Liver (tissue), 8 donors: ENCODE measurements at regions not wholly inside any gene's neighbourhood (a gene's known extent, or its start where the extent isn't known, plus 50 kb on each side); places are given as distances from the start of the nearest gene placed in this dataset.

Experiments
- DNase-seq: peaks from one replicate; pipeline ENCODE4 v3.0.0-alpha.2; 2017; ENCODE audit warnings: low spot score
- H3K27ac ChIP-seq, 2 donors: one replicate each; pipeline ENCODE4 v1.7.0; 2013; ENCODE audit warnings: inconsistent platforms in 2 of 2, low read length in 2 of 2, control low read depth in 1 of 2, low read depth in 1 of 2, mild to moderate bottlenecking in 1 of 2
- H3K27me3 ChIP-seq, 4 donors: one replicate each; pipeline versions ENCODE4 v1.6.1 to v1.7.0; 2013; ENCODE audit warnings: low read length in 3 of 4, inconsistent platforms in 1 of 4, mild to moderate bottlenecking in 1 of 4, moderate library complexity in 1 of 4; ENCODE audit not compliant: control insufficient read depth in 4 of 4, insufficient read depth in 4 of 4
- H3K36me3 ChIP-seq, 4 donors: one replicate each; pipeline versions ENCODE4 v1.6.1 to v1.7.0; 2013; ENCODE audit warnings: low read length in 3 of 4, mild to moderate bottlenecking in 3 of 4, low read depth in 1 of 4, moderate library complexity in 1 of 4; ENCODE audit not compliant: control insufficient read depth in 4 of 4, insufficient read depth in 3 of 4
- H3K4me1 ChIP-seq, 4 donors: one replicate each; pipeline versions ENCODE4 v1.6.1 to v1.7.0; 2013; ENCODE audit warnings: low read length in 3 of 4, mild to moderate bottlenecking in 3 of 4, moderate library complexity in 1 of 4; ENCODE audit not compliant: control insufficient read depth in 4 of 4, insufficient read depth in 4 of 4
- H3K4me3 ChIP-seq, 3 donors: one replicate each; pipeline versions ENCODE4 v1.6.1 to v1.7.0; 2013; ENCODE audit warnings: low read length in 3 of 3, control low read depth in 1 of 3, low read depth in 1 of 3, mild to moderate bottlenecking in 1 of 3
- H3K9ac ChIP-seq, 2 donors: one replicate each; pipeline ENCODE4 v1.7.0; 2013; ENCODE audit warnings: low read length in 2 of 2, mild to moderate bottlenecking in 2 of 2, moderate library complexity in 2 of 2, control low read depth in 1 of 2, low read depth in 1 of 2
- H3K9me3 ChIP-seq, 4 donors: one replicate each; pipeline versions ENCODE4 v1.6.1 to v1.7.0; 2013; ENCODE audit warnings: low read length in 3 of 4; ENCODE audit not compliant: control insufficient read depth in 4 of 4
- ATF3 ChIP-seq: IDR thresholded peaks from 2 replicates; pipeline ENCODE4 v1.6.1; 2016; ENCODE audit warnings: antibody characterized with exemption
- CTCF ChIP-seq: fragments of 150-350 bp; IDR thresholded peaks from 2 replicates; pipeline ENCODE4 v1.5.1; 2017; ENCODE audit warnings: improper control_type of control experiment, low read depth, low read length; ENCODE audit not compliant: missing input control
- EGR1 ChIP-seq, 2 donors: IDR thresholded peaks; 2 replicates each; pipeline ENCODE4 v1.6.1; 2016 to 2018; ENCODE audit warnings: antibody characterized with exemption in 2 of 2, low read depth in 2 of 2
- FOXA1 ChIP-seq: IDR thresholded peaks from 2 replicates; pipeline ENCODE4 v1.6.1; 2016; ENCODE audit warnings: antibody characterized with exemption
- FOXA2 ChIP-seq: IDR thresholded peaks from 2 replicates; pipeline ENCODE4 v1.6.1; 2016; ENCODE audit warnings: antibody characterized with exemption
- GABPA ChIP-seq, 2 donors: IDR thresholded peaks in 1 of 2; conservative IDR thresholded peaks in 1 of 2; 2 replicates each; pipeline ENCODE4 v1.6.1; 2016; ENCODE audit warnings: antibody characterized with exemption in 2 of 2, mild to moderate bottlenecking in 1 of 2, moderate library complexity in 1 of 2
- HNF4A ChIP-seq, 2 donors: conservative IDR thresholded peaks; 2 replicates each; pipeline ENCODE4 v1.6.1; 2016; ENCODE audit warnings: antibody characterized with exemption in 2 of 2, mild to moderate bottlenecking in 2 of 2
- HNF4G ChIP-seq: IDR thresholded peaks from 2 replicates; pipeline ENCODE4 v1.6.1; 2016; ENCODE audit warnings: antibody characterized with exemption
- MAX ChIP-seq: IDR thresholded peaks from 2 replicates; pipeline ENCODE4 v1.6.1; 2016; ENCODE audit warnings: antibody characterized with exemption
- NR2F2 ChIP-seq: IDR thresholded peaks from 2 replicates; pipeline ENCODE4 v1.6.1; 2016; ENCODE audit warnings: antibody characterized with exemption
- RAD21 ChIP-seq, 2 donors: IDR thresholded peaks; 2 replicates each; pipeline ENCODE4 v1.6.1; 2016; ENCODE audit warnings: antibody characterized with exemption in 2 of 2, mild to moderate bottlenecking in 2 of 2
- REST ChIP-seq: IDR thresholded peaks from 2 replicates; pipeline ENCODE4 v1.6.1; 2016; ENCODE audit warnings: antibody characterized with exemption, mild to moderate bottlenecking
- RXRA ChIP-seq, 2 donors: IDR thresholded peaks; 2 replicates each; pipeline ENCODE4 v1.6.1; 2017 to 2018; ENCODE audit warnings: antibody characterized with exemption in 2 of 2, mild to moderate bottlenecking in 1 of 2
- SP1 ChIP-seq: IDR thresholded peaks from 2 replicates; pipeline ENCODE4 v1.6.1; 2018; ENCODE audit warnings: antibody characterized with exemption, mild to moderate bottlenecking
- TAF1 ChIP-seq: conservative IDR thresholded peaks from 2 replicates; pipeline ENCODE4 v1.6.1; 2016; ENCODE audit warnings: antibody characterized with exemption, mild to moderate bottlenecking
- WGBS: extraction: QIAGEN DNeasy Blood & Tissue Kit; methylation state at CpG from one replicate; pipeline ENCODE4 v1.1.7; 2013; 5-methylcytosine and 5-hydroxymethylcytosine counted together
- donor health status: healthy.
- donor health status: healthy.
- donor health status: healthy.
- donor health status: healthy.
- donor health status: healthy.

GRCh38 chr11:44507896-44508445 is 57.5 kb upstream of the CD82 start:
- H3K27me3 ChIP-seq, result peaks cover 0 to 2% (median 0%) of the 10 kb centered on the region in 4 donors
- TF ChIP-seq SP1, result no peak
- TF ChIP-seq ATF3, result no peak
- TF ChIP-seq MAX, result no peak
- no peak for TF ChIP-seq HNF4A (conservative IDR thresholded peaks at IDR 0.05)
- DNase-seq, result no peak
- H3K4me1 ChIP-seq, result no peaks in the 10 kb centered on the region
- H3K9me3 ChIP-seq, result peaks cover 0 to 4% (median 3%) of the 10 kb centered on the region in 4 donors
- no peak overlapping the region for H3K27ac ChIP-seq
- H3K9ac ChIP-seq, result no peak overlapping the region
- H3K36me3 ChIP-seq, result no peaks in the 10 kb centered on the region
- H3K4me3 ChIP-seq, result no peak overlapping the region
- 94% methylated on average over 3 of the region's 3 CpGs for WGBS

GRCh38 chr11:44509296-44509695 is 56.2 kb upstream of the CD82 start:
- WGBS, result 62% methylated on average over 5 of the region's 5 CpGs
- Histone ChIP-seq H3K9me3 (peaks cover 0 to 4% (median 3%) of the 10 kb centered on the region in 4 donors), H3K27me3 (peaks cover 0 to 2% (median 0%) of the 10 kb centered on the region in 4 donors), H3K36me3 (no peaks in the 10 kb centered on the region), H3K4me3 (no peak overlapping the region), H3K27ac (no peak overlapping the region), H3K9ac (no peak overlapping the region), H3K4me1 (no peaks in the 10 kb centered on the region)
- TF ChIP-seq RAD21 (IDR thresholded peaks at IDR 0.05) (no peak), GABPA (IDR thresholded peaks at IDR 0.05 in 1 of 2, conservative IDR thresholded peaks at IDR 0.05 in 1 of 2) (no peak), MAX (no peak), SP1 (no peak), FOXA1 (no peak), RXRA (IDR thresholded peaks at IDR 0.05) (no peak), REST (no peak), TAF1 (no peak), HNF4G (no peak), NR2F2 (no peak)
- DNase-seq, result no peak

- Histone ChIP-seq H3K4me3 (no peak overlapping the region), H3K27me3 (peaks cover 0 to 2% (median 0%) of the 10 kb centered on the region in 4 donors), H3K9ac (no peak overlapping the region), H3K4me1 (no peaks in the 10 kb centered on the region), H3K36me3 (no peaks in the 10 kb centered on the region), H3K27ac (no peak overlapping the region), H3K9me3 (peaks cover 0 to 4% (median 1%) of the 10 kb centered on the region in 4 donors)
- 80% methylated on average over 11 of the region's 11 CpGs for WGBS
- no peak for DNase-seq
- TF ChIP-seq HNF4G, result no peak
- TF ChIP-seq ATF3, result no peak
- no peak for TF ChIP-seq EGR1 (IDR thresholded peaks at IDR 0.05; ENCODE audit: low read depth in 2 of 2)
- no peak for TF ChIP-seq CTCF
- no peak for TF ChIP-seq FOXA2
- no peak for TF ChIP-seq RXRA (IDR thresholded peaks at IDR 0.05)
- no peak for TF ChIP-seq GABPA (IDR thresholded peaks at IDR 0.05 in 1 of 2, conservative IDR thresholded peaks at IDR 0.05 in 1 of 2)
- TF ChIP-seq MAX, result no peak
- no peak for TF ChIP-seq REST
Measured at GRCh38 chr11:44510372-44510771, 55.1 kb upstream of the CD82 start.
